SK-N-MC (cell line): ENCODE measurements at regions not wholly inside any gene's neighbourhood (a gene's known extent, or its start where the extent isn't known, plus 50 kb on each side); places are given as distances from the start of the nearest gene placed in this dataset.

Experiments used
- EZH2 ChIP-seq: fragments of 200-600 bp; sonication (generic); IDR thresholded peaks from one replicate; pipeline ENCODE4 v1.6.1; 2017; ENCODE audit warnings: antibody characterized with exemption
- FOXP2 ChIP-seq: optimal IDR thresholded peaks from 2 replicates; pipeline ENCODE3; 2011; ENCODE audit warnings: mild to moderate bottlenecking, moderate library complexity; ENCODE audit not compliant: insufficient read depth; ENCODE audit errors: extremely low read length, control extremely low read depth
- POLR2AphosphoS5 ChIP-seq: IDR thresholded peaks from 2 replicates; pipeline ENCODE4 v1.6.1; 2012; ENCODE audit warnings: mild to moderate bottlenecking, low read depth, low read length, borderline replicate concordance

GRCh38 chr6:74581681-74582080 lies 624.2 kb downstream of the COL12A1 start:
- no peak for TF ChIP-seq EZH2
- TF ChIP-seq POLR2AphosphoS5, result no peak
- no peak for TF ChIP-seq FOXP2
